ENCODE measurements at regions not wholly inside any gene's neighbourhood (a gene's known extent, or its start where the extent isn't known, plus 50 kb on each side); places are given as distances from the start of the nearest gene placed in this dataset.

DNA sequence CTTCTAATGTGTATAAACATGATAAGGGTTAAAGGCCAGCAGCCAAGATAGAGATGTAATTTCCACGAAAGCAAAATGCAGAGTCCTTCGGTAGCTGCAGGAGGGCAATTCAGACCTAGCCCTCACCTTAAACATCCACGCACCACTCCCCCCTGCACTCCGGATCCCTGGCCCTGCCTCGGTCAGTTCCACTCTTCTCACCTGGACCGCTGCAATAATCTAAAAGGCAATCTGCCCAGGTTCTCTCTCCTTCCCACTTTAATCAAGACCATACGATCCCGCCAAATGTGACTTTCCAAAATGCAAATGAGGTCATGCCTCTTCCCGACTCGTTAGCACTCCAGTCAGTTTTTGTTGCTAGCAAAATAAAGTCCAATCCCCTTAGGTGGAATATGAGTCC lies 485.2 kb downstream of the EIPR1 start:
- DNase-seq, result no peak

DNA sequence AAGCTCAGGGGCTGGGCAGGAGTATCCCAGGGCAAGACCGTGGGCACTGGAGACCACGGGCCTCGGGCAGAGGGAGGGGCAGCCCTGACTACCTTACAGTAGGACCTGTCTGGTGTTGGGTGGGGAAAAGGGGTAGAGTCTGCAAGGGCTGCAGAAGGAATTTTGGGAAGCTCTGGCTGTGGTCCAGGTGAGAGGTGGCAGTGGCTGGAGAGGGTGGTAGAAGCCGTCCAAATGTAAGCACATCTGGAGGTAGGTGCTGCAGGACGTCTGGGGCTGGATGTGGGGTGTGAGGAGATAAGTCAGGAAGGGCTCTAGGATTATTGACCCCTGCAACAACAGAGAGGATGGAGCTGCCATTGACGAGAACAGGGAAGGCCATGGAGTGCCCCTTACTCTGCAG lies 486.7 kb downstream of the EIPR1 start:
- no peak for DNase-seq

DNA sequence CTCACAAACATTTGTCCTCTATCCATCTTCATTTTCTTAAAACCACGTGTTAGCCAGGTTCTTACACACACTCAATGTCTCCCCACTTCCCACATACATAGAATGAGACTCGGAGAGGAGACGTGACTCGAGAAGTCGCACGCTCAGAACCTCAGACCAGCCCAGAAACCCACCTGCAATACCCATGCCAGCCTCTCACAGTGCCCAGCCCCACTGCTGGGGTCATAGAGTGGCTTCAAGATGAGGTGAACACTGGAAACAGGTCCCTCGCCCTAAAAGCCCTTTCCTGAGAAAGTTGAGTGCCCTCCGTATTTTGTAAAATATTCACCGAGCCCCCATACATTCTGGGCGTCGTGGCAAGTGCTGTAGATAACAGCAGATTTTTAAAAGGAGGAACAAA lies 487.4 kb downstream of the EIPR1 start:
- DNase-seq, result no peak

- no peak for DNase-seq
Measured at GRCh38 chr2:2889646-2890045, 488.0 kb downstream of the EIPR1 start.

GRCh38 chr2:2889141-2889540 lies 488.5 kb downstream of the EIPR1 start:
- no peak for DNase-seq

- DNase-seq, result no peak
Measured at GRCh38 chr2:2887772-2888387, 489.7 kb downstream of the EIPR1 start.

- DNase-seq, result no peak
Measured at GRCh38 chr2:2886922-2887321, 490.7 kb downstream of the EIPR1 start.

- DNase-seq, result no peak
Measured at GRCh38 chr2:2881499-2881898, 496.1 kb downstream of the EIPR1 start.

- no peak for DNase-seq
Measured at GRCh38 chr2:2880938-2881337, 496.7 kb downstream of the EIPR1 start.

DNA sequence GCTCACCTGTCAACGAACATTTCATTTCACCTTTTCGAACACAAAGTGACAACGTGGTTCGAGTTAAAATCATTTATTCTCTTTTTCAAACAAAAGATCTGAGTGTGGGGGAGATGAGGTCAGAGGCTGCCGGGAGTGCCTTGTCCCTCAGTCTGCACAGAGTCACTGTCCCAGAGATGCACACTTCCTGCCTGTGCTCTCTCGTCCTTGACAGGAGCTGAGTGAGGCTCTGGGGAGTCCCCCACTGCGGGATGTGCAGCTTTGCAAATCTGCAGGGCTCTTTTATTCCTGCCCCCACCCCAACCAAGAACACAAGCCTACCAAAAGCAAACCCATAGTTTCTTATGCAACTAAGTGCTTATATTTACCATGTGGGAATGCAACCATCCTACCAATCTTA lies 497.8 kb downstream of the EIPR1 start:
- no peak for DNase-seq

- no peak for DNase-seq
Measured at GRCh38 chr2:2879071-2879470, 498.5 kb downstream of the EIPR1 start.

DNA sequence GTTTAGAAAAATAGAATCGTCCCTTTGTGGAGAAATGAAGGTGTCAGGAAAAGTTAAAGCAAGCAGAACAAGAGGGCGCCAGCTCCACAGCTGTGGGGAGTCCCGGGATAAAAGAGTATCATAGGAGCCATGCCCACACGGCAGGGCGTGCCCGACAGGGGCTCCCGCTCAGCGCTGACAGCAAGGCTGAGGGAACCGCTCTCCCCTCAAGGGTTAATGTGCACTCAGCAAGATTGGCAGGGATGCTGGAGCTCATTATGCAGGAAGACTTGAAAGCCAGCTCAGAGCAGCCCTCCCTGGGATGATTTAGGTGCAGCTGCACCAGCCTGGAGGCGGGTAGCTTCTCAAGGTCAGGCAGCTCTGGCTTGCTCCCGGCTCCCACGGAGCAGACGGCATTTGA lies 500.2 kb downstream of the EIPR1 start:
- DNase-seq, result no peak

GRCh38 chr2:2876331-2877221 lies 501.0 kb downstream of the EIPR1 start:
- no peak for DNase-seq

DNA sequence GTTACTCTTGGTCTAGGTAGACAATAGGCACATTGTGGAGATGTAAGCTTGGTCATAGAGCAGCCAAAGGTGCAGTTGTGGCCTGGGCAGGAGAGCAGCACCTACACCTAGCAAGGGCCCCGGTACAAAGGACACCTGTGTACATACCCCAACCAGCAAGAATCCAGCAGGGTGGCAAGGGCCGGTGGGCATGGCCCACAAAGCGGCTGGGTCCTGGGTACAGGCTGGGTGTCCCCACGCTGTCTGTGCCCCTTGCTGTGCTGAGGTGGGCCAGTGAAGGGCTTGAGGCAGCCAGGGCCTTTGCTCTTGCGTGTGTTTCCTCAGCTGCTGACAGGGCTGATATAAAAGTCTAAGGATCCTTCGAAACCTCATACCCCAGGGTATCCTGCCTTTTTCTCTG lies 501.8 kb downstream of the EIPR1 start:
- no peak for DNase-seq

GRCh38 chr2:2875296-2875695 lies 502.3 kb downstream of the EIPR1 start:
- no peak for DNase-seq

DNA sequence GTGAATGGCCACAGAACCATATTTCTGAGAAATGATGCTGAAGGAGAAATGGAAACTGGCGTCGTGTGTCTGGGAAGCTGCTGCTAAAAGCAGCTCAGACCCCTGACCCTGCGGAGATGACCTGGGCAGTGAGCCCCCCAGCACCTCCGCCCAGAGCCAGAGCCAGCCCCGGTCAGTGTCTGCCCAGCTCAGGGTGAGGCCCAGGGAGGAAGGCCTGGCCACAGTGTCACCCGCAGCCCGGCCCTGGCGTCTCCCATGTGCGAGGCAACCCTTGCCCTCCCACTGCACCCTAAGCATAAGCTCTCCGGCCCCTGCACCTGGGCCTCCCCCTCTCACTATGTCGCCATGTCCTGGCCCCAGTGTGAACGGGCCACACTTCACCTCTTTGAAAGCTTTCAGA lies 502.8 kb downstream of the EIPR1 start:
- DNase-seq, result no peak

DNA sequence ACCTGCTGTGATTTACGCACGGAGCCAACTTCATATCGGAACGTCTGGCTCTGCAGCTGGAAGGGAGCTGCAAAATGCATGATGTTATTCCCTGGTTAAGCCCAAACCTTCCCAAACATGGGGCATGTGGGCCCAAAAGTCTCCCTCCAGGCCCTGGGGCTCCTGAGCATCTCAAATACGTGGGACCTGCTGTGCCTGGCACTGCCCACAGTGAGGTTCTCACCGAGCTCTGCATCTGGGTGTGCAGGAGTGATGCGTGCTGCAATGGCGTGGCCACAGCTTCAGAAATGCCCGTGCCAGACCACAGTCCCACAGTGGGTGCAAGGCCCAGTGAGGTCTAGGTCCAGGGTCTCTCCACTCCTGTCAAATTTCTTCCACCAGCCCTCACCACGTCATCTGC lies 503.3 kb downstream of the EIPR1 start:
- no peak for DNase-seq

GRCh38 chr2:2873450-2873811 lies 504.2 kb downstream of the EIPR1 start:
- DNase-seq, result no peak

- no peak for DNase-seq
Measured at GRCh38 chr2:2872713-2873449, 504.7 kb downstream of the EIPR1 start.

DNA sequence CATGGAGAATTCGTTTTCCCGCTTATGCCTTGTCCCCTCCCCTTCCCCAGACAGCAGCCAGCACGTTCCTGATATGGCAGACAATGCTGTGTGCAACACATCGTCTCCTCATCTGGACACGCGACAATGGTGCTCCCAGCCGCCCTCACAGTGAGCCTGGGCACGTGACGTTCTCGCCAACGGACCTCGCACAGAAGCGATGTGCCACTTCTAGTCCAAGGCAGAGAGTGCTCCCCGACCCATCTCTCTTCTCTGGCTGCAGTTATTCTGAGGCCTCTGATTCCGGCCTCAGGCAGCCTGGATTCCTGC lies 505.4 kb downstream of the EIPR1 start:
- DNase-seq, result no peak

DNA sequence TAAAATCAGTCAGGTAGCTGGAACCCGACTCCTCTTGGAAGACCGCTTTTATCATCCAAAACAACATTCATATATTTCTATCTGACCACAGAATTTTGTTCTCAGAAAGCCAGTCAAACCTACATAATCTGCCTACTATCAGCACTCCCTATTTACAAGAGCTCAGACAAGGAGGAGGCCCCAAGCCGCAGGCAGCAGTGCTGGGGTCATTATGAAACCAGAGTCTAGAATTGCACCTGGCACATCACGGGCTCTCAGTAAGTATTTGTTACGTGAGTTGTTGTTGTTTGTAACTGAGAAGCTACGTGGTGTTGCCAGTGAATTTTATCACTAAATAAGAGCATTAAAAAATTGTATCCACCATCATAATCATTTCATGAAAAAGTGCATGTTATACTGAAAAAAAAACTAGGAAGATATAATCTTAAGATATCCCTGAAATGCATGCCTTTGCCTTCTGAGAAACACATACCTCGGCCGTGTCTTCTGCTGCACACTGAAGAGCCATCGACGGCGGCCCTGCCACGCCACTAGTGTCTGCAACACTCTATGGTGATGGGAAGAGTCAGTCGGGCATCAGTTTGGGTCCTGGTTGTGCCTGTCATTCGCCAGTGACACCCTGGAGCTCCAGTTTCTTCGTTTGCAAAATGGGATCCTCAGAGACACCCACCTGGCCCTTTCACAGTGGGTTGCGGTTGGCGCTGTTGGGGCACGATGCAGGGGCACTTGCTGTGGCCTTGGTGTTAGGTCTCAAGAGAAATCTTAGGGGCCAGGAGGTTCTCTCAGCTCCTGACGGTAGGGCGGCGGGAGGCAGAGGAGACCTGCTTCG lies 505.9 kb downstream of the EIPR1 start:
- no peak for DNase-seq

- DNase-seq, result no peak
Measured at GRCh38 chr2:2870106-2870505, 507.5 kb downstream of the EIPR1 start.

DNA sequence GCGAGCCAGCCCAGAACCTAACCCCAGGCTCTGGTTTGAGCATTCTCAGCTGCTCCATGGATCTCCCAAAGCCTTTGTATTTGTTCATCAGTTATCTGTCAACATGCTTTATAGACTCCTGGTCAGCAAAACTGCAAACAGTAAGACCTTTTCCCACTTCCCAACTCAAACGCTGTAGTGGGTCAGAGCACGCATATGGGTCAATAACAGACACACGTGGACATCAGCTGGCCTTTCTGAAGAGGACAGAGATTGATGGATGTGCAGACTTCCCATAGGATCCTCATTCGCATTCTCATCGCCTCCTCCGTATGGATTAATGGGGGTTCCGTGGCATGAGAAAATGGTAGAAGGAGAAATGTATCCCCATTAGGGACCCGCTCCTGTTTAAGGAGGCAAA lies 508.1 kb downstream of the EIPR1 start:
- no peak for DNase-seq

All from fibroblast of skin of abdomen (primary cell).